ENCODE measurements at regions not wholly inside any gene's neighbourhood (a gene's known extent, or its start where the extent isn't known, plus 50 kb on each side); places are given as distances from the start of the nearest gene placed in this dataset.

DNA sequence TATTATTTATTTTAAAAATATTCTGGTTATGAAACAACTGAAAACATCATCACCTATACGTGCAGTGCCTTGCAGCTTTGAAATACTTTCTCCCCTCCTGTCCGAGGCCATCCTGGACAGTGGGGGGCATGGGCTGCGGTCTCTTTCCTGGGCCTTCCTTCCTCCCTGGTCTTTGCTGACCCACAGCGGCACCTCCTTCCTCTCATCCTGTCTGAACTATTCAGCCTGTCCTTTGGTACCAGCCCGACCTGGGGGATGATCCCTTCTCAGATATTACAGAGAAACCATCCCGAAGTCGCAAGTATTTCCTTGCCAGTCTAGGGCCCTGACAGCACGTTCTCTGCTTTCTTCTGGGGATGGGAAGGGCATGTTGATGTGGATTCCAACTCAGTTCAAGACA, 736.6 kb upstream of the HS6ST1 start:
- TF ChIP-seq POLR2AphosphoS5 (IDR thresholded peaks at IDR 0.05; ENCODE audit: low read depth, low read length) (no peak), POLR2A (IDR thresholded peaks at IDR 0.05; ENCODE audit: low read depth, low read length) (no peak), TAF1 (IDR thresholded peaks at IDR 0.05; ENCODE audit: low read depth, low read length) (no peak), SPI1 (IDR thresholded peaks at IDR 0.05; ENCODE audit: low read depth, low read length) (no peak)
